ENCODE measurements at regions not wholly inside any gene's neighbourhood (a gene's known extent, or its start where the extent isn't known, plus 50 kb on each side); places are given as distances from the start of the nearest gene placed in this dataset.

GRCh38 chr13:108156749-108157148 is 58.6 kb downstream of the LIG4 start:
- no peak for DNase-seq (ENCODE audit: low read depth)
- H3K4me3 ChIP-seq (ENCODE audit: low read depth, low read length) = no peak overlapping the region
- no peak for TF ChIP-seq CTCF (IDR thresholded peaks at IDR 0.05; ENCODE audit: control insufficient read depth, extremely low read depth, insufficient read depth)

- peak; percentile 69 for TF ChIP-seq CTCF (IDR thresholded peaks at IDR 0.05; ENCODE audit: control insufficient read depth, extremely low read depth, insufficient read depth)
- no peak overlapping the region for H3K4me3 ChIP-seq (ENCODE audit: low read depth, low read length)
- peak; percentile 2 for DNase-seq (ENCODE audit: low read depth)
Observed at GRCh38 chr13:108155185-108156106, 59.9 kb downstream of the LIG4 start.

GRCh38 chr13:108154421-108154858 is 60.9 kb downstream of the LIG4 start:
- DNase-seq (ENCODE audit: low read depth) = no peak
- no peak overlapping the region for H3K4me3 ChIP-seq (ENCODE audit: low read depth, low read length)
- TF ChIP-seq CTCF (IDR thresholded peaks at IDR 0.05; ENCODE audit: control insufficient read depth, extremely low read depth, insufficient read depth) = no peak

- DNase-seq (ENCODE audit: low read depth) = no peak
- no peak for TF ChIP-seq CTCF (IDR thresholded peaks at IDR 0.05; ENCODE audit: control insufficient read depth, extremely low read depth, insufficient read depth)
- no peak overlapping the region for H3K4me3 ChIP-seq (ENCODE audit: low read depth, low read length)
Observed at GRCh38 chr13:108146642-108147041, 68.7 kb downstream of the LIG4 start.

- TF ChIP-seq CTCF (IDR thresholded peaks at IDR 0.05; ENCODE audit: control insufficient read depth, extremely low read depth, insufficient read depth) = no peak
- DNase-seq (ENCODE audit: low read depth) = no peak
- H3K4me3 ChIP-seq (ENCODE audit: low read depth, low read length) = no peak overlapping the region
Observed at GRCh38 chr13:108142702-108143436, 72.5 kb downstream of the LIG4 start.

GRCh38 chr13:108137176-108137575 is 78.2 kb downstream of the LIG4 start:
- DNase-seq (ENCODE audit: low read depth) = no peak
- H3K4me3 ChIP-seq (ENCODE audit: low read depth, low read length) = no peak overlapping the region
- TF ChIP-seq CTCF (IDR thresholded peaks at IDR 0.05; ENCODE audit: control insufficient read depth, extremely low read depth, insufficient read depth) = no peak

Data from LNCaP clone FGC (cell line).